PC-9 (cell line): ENCODE measurements at regions not wholly inside any gene's neighbourhood (a gene's known extent, or its start where the extent isn't known, plus 50 kb on each side); places are given as distances from the start of the nearest gene placed in this dataset.

Source experiments
- BruUV-seq: library from RNA; stranded (reverse); fragments of 400-500 nt; replicated peaks from 2 replicates; lab custom pipeline; 2021; lab: Mats Ljungman, UMichigan
- CTCF ChIA-PET: fragments of 300-600 bp; sonication (Branson Sonifier 250); formaldehyde crosslinking; loops from one replicate; lab custom pipeline; 2022; ENCODE audit warnings: antibody characterized with exemption; lab: Charles Lee
- POLR2A ChIA-PET: fragments of 300-600 bp; sonication (Branson Sonifier 250); formaldehyde crosslinking; loops from one replicate; lab custom pipeline; 2022; ENCODE audit warnings: antibody characterized with exemption; ENCODE audit not compliant: unreplicated experiment; lab: Charles Lee
- DNase-seq, 2 experiments: peaks; one replicate each; pipeline versions ENCODE4 v3.0.0 to v3.0.0-alpha.2; 2015 to 2022; ENCODE audit warnings: mixed read lengths in 1 of 2
- H2AFZ ChIP-seq: fragments of 200-600 bp; sonication (generic); 2 replicates; pipeline ENCODE4 v1.8.1; 2017; ENCODE audit warnings: antibody characterized with exemption
- H3F3A ChIP-seq: fragments of 200-600 bp; sonication (generic); 2 replicates; pipeline ENCODE4 v1.8.1; 2017; ENCODE audit warnings: antibody characterized with exemption, mild to moderate bottlenecking, low read depth; ENCODE audit not compliant: insufficient read depth
- H3K27ac ChIP-seq: fragments of 200-600 bp; sonication (generic); 2 replicates; pipeline ENCODE4 v1.6.1; 2016; ENCODE audit warnings: mixed run types
- H3K27me3 ChIP-seq: fragments of 200-600 bp; sonication (generic); 2 replicates; pipeline ENCODE4 v1.6.1; 2016; ENCODE audit warnings: low read depth, mixed run types; ENCODE audit not compliant: insufficient read depth
- H3K36me3 ChIP-seq: fragments of 200-600 bp; sonication (generic); 2 replicates; pipeline ENCODE4 v1.6.1; 2016; ENCODE audit warnings: low read depth, mixed run types
- H3K4me1 ChIP-seq: fragments of 200-600 bp; sonication (generic); replicated peaks from 2 replicates; pipeline ENCODE4 v1.6.1; 2016; ENCODE audit warnings: mixed run types; ENCODE audit not compliant: insufficient read depth
- H3K4me2 ChIP-seq: fragments of 200-600 bp; sonication (generic); 2 replicates; pipeline ENCODE4 v1.6.1; 2017; ENCODE audit warnings: mixed run types
- H3K4me3 ChIP-seq: fragments of 200-600 bp; sonication (generic); 2 replicates; pipeline ENCODE4 v1.6.1; 2016; ENCODE audit warnings: mixed run types
- H3K79me2 ChIP-seq: fragments of 200-600 bp; sonication (generic); 2 replicates; pipeline ENCODE4 v1.6.1; 2017; ENCODE audit warnings: low read depth, mixed run types
- H3K9me2 ChIP-seq: fragments of 200-600 bp; sonication (generic); 2 replicates; pipeline ENCODE4 v1.8.1; 2017; ENCODE audit warnings: mild to moderate bottlenecking; ENCODE audit not compliant: insufficient read depth
- H3K9me3 ChIP-seq: fragments of 200-600 bp; sonication (generic); 2 replicates; pipeline ENCODE4 v1.8.1; 2016; ENCODE audit warnings: low read depth; ENCODE audit not compliant: insufficient read depth
- H4K20me1 ChIP-seq: fragments of 200-600 bp; sonication (generic); 2 replicates; pipeline ENCODE4 v1.8.1; 2017; ENCODE audit not compliant: insufficient read depth
- EZH2 ChIP-seq: fragments of 200-600 bp; sonication (generic); IDR thresholded peaks from 2 replicates; pipeline ENCODE4 v1.8.0; 2017; ENCODE audit warnings: antibody characterized with exemption, low read depth
- intact Hi-C: fragments of 100-400 bp; cut with micrococcal nuclease; formaldehyde crosslinking; loops from one replicate; pipeline ENCODE4 v1.10.0; 2022; ENCODE audit not compliant: unreplicated experiment
- TF ChIP-seq, protein P1 (sequence below): fragments of 200-600 bp; sonication (generic); conservative IDR thresholded peaks from 2 replicates; pipeline ENCODE4 v1.6.1; 2017; ENCODE audit warnings: mixed run types, antibody characterized with exemption, mild to moderate bottlenecking, moderate library complexity

DNA sequence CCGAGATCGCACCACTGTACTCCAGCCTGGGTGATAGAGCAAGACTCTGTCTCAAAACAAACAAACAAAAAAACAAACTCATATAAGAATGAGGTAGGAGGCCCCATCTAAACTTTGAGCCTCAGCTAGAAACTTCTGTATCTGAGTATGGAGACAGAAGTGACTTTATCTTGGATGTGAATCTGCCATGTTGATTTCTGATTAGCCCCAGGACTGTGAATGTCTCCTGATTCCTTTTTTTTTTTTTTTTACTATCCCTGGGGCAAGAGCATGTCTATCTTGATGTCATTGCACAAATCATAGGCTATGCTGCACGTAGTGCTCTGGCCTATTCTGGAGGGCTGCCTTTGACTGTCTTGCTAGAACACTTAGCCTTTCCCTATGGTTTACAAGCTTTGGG, 211.0 kb downstream of the PTPRU start:
- H3K4me2 ChIP-seq, result no peak overlapping the region
- H3K9me3 ChIP-seq, result no peaks in the 10 kb centered on the region
- intact Hi-C loops, result loop anchor here (10.0 kb wide), 1 partner anchor 213 kb away; the partner anchor contains the start of genes MECR and PTPRU
- H3K4me3 ChIP-seq, result no peak overlapping the region
- no peaks in the 10 kb centered on the region for H4K20me1 ChIP-seq
- ChIA-PET POLR2A (no interaction called here), CTCF (no interaction called here)
- H3K9me2 ChIP-seq, result no peaks in the 10 kb centered on the region
- H3K27ac ChIP-seq, result no peak overlapping the region
- DNase-seq, result no peak
- H3F3A ChIP-seq, result no peaks in the 10 kb centered on the region
- TF ChIP-seq EZH2, result no peak
- TF ChIP-seq, protein P1, sequence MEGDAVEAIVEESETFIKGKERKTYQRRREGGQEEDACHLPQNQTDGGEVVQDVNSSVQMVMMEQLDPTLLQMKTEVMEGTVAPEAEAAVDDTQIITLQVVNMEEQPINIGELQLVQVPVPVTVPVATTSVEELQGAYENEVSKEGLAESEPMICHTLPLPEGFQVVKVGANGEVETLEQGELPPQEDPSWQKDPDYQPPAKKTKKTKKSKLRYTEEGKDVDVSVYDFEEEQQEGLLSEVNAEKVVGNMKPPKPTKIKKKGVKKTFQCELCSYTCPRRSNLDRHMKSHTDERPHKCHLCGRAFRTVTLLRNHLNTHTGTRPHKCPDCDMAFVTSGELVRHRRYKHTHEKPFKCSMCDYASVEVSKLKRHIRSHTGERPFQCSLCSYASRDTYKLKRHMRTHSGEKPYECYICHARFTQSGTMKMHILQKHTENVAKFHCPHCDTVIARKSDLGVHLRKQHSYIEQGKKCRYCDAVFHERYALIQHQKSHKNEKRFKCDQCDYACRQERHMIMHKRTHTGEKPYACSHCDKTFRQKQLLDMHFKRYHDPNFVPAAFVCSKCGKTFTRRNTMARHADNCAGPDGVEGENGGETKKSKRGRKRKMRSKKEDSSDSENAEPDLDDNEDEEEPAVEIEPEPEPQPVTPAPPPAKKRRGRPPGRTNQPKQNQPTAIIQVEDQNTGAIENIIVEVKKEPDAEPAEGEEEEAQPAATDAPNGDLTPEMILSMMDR, result no peak
- H3K4me1 ChIP-seq, result no peaks in the 10 kb centered on the region
- no peaks in the 10 kb centered on the region for H3K79me2 ChIP-seq
- H3K27me3 ChIP-seq, result peaks cover 12% of the 10 kb centered on the region
- no peak overlapping the region for H2AFZ ChIP-seq
- no peaks in the 10 kb centered on the region for H3K36me3 ChIP-seq
- no TSS peak for BruUV-seq

DNA sequence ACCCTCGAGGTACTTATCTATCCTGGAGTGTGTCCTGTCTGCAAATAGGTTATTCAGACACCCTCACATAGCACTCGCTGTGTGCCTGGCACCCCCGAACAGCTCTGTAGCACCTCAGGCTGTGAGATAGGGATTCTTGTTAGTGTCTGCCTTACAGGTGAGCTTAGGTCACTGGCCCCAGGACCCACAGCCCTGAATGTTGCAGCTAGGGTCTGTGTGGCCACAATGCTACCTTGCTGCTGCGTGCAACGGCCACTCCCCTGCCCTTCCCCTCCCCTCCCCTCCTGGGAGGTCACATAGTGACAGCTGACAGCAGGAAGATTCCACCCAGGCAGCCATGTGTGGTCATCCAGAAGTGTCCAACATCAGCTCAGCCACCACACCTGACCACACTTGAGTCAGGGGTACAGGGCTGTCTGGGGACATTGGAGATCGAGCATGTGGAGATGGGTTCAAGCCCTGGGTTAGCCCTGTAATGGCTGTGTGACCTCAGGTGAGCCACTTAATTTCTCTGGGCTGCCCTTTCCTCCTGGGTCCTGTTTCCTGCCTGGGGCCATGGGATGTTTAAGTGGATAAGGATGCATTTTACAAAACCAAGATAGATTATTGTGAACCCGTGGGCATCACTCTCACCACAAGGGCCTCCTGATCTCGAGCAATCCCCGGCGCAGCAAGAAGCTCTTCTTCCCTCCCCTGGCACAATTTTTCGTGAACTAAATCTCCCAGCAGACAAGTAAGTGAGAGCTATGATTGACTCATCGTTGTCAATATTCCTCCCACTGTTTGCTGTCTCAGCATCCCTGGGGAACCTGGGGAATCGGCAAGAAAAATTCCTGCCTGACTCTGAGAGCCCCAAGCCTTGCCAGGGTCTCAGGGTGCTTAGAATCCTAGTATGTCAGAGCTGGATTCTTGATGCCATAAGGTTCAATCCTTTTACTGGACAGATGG, 208.7 kb downstream of the PTPRU start:
- Histone ChIP-seq H3K9me3 (no peaks in the 10 kb centered on the region), H3K4me1 (no peaks in the 10 kb centered on the region), H3K27ac (no peak overlapping the region), H3K9me2 (no peaks in the 10 kb centered on the region), H3K4me3 (no peak overlapping the region), H2AFZ (no peak overlapping the region), H4K20me1 (no peaks in the 10 kb centered on the region), H3K36me3 (no peaks in the 10 kb centered on the region), H3K79me2 (no peaks in the 10 kb centered on the region), H3K4me2 (no peak overlapping the region), H3F3A (no peaks in the 10 kb centered on the region), H3K27me3 (peaks cover 30% of the 10 kb centered on the region)
- CTCF ChIA-PET, result interaction anchor here (0.5 kb wide), 1 partner anchor 58 kb away, joined by 3 read pairs; no protein-coding TSS in a partner anchor
- POLR2A ChIA-PET, result interaction anchor here (0.6 kb wide), 1 partner anchor 471 kb away, joined by 5 read pairs; no protein-coding TSS in a partner anchor
- TF ChIP-seq, protein P1, result no peak
- no peak for TF ChIP-seq EZH2
- DNase-seq, result no peak
- BruUV-seq, result no TSS peak
- intact Hi-C loops, result loop anchor here (10.0 kb wide), 1 partner anchor 210 kb away; the partner anchor contains the start of genes MECR and PTPRU

DNA sequence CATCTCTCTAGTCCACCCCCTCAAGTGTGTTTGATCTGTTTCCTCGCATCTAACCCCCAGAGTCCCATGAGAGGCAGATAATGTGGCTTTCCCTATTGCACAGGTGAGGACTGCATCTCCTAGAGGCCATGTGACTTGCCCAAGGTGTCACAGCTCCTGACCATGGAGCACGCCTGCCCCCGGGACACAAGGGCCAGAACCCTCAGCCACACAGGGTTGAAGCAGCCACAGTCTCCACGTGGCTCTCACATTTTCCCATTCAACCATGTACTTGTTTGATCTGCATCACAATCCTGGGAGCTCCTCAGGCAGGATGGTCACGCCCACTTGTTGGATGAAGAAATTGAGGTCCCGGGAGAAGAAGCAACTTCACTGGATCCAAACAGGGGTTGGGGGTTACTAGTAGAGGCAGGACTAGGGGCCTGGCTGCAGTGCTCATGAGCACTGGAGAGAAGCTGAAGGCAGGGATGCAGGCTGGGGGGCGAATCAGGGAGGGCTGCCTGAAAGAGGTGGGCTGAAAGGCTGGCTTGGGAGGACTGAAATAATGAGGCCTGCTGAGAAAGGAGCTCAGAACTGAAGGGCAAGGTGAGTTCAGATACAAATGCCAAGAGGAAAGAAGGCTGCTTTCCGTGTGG, 207.9 kb downstream of the PTPRU start:
- Histone ChIP-seq H3K4me1 (no peaks in the 10 kb centered on the region), H3K27ac (no peak overlapping the region), H3K9me3 (no peaks in the 10 kb centered on the region), H3K36me3 (no peaks in the 10 kb centered on the region), H4K20me1 (no peaks in the 10 kb centered on the region), H3F3A (no peaks in the 10 kb centered on the region), H3K4me2 (no peak overlapping the region), H3K4me3 (no peak overlapping the region), H2AFZ (no peak overlapping the region), H3K79me2 (no peaks in the 10 kb centered on the region), H3K9me2 (no peaks in the 10 kb centered on the region), H3K27me3 (peaks cover 38% of the 10 kb centered on the region)
- CTCF ChIA-PET, result no interaction called here
- intact Hi-C loops, result loop anchor here (10.0 kb wide), 1 partner anchor 209 kb away; the partner anchor contains the start of genes MECR and PTPRU
- POLR2A ChIA-PET, result no interaction called here
- TF ChIP-seq, protein P1, result no peak
- no peak for TF ChIP-seq EZH2
- BruUV-seq, result no TSS peak
- no peak for DNase-seq
